ENCODE measurements at regions not wholly inside any gene's neighbourhood (a gene's known extent, or its start where the extent isn't known, plus 50 kb on each side); places are given as distances from the start of the nearest gene placed in this dataset.

DNA sequence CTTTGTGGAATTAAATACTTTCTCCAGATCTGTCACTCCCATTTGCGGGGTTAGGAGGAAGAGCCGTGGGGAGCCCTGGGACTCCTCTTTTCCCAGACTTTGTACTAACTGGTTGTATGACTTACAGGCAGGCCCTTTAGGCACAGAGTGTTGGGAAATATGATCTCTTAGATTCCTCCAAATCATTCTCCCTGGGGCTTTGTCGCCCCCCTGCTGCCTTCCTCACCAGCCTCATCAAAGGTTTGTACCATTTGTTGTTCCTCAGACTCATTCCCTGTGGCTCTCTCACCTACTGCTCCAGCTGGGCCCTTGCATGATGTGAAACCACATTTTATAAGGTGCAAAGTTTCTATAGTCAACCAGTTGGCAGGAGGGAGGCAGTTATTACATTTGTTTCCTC, 56.4 kb downstream of the CRYGS start:
- no peak for DNase-seq

DNA sequence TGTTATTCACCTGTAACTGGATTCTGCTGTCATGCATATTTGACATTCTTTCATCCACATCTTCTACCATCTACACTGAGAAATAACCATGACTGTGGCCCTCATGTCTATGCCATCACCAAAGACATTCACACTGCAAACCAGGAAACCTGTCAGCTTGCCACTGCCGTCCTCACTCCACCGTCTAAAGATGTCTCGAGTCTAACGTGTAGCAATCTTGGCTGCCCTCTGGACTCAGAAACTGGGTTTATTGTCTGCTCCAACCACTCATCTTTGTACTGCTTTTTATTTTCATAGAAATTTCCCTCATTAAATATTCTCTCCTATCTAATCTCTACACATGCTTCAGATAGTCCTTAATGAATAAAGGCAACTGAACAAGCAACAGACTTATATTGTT, 57.1 kb downstream of the CRYGS start:
- no peak for DNase-seq

DNA sequence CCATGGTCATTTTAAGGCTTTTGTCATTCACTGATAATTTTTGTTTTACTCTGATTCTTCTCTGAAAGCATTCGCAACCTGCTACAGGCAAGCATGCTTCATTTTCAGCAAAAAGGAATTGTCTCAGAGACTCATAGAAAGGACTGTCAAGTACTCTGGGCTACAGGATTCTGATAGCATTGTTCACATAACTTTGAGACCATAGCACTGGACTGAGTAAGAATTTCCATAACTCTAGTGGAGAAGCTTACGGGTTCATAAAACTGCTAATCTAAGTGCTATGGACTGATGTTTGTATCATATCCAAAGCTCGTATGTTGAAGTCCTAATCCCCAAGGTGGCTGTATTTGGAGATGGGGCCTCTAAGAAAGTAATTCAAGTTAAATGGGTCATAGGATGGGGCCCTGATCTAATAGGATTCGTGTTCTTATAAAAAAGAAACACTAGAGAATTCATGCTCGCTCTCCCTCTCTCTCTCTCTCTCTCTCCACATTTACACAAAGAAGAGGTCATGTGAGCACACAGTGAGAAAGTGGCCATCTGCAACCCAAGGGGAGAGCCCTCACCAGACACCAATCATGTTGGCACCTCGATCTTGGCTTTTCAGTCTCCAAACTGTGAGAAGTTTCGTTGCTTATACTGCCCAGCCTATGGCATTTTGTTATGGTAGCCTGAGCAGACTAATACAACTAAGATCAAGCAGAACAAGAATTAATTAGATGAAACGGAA, 60.4 kb downstream of the CRYGS start:
- DNase-seq: no peak

DNA sequence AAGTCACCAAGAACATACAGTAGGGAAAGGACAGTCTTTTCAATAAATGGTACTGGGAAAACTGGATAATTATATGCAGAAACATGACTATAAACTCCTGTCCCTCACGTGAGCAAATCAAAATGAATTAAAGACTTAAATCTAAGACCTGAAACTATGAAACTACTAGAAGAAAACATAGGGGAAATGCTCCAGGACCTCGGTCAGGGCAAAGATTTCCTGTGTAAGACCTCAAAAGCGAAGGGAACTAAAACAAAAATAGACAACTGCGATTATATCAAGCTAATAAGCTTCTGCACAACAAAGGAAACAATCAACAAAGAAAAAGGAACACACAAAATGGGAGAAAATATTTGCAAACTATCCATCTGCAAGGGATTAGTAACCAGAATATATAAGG, 62.7 kb downstream of the CRYGS start:
- DNase-seq: no peak

DNA sequence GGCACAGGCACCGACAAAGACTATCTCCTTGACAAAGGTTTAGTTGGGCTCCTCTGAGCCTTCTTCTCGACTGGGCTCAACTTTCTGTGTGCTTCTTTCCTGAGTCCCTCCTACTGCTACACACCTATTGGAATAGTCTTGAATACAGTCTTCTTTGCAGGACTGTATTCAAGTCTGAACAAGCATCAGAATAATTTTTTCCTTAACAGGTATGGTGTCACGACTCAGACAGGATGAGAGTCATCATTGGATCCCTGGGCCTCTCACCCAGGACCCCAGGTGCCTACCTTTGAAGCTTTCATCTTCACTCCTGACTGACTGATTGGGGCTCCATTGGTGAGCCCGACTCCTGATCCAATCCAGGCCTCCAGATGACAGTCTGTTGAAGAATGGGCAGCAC, 66.3 kb downstream of the CRYGS start:
- DNase-seq: no peak

DNA sequence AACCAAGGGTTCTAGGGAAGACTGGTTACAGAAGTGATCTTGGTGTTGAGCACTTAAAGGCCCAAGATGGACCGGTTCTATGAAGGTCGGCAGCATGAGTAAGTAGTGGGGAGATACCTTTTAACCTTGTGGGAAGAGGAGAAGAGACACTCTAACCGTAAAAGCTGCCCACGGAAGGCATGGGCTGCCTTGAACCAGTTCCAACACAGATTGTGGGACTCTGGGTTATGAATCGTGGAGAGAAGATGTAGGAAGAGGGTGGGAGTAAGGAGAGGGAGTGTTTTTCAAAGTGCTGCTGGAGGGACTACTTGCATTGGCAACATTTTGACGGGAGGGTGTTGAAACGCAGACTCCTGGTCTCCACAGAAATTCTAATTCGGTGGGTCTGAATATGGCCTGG, 67.1 kb downstream of the CRYGS start:
- no peak for DNase-seq

DNA sequence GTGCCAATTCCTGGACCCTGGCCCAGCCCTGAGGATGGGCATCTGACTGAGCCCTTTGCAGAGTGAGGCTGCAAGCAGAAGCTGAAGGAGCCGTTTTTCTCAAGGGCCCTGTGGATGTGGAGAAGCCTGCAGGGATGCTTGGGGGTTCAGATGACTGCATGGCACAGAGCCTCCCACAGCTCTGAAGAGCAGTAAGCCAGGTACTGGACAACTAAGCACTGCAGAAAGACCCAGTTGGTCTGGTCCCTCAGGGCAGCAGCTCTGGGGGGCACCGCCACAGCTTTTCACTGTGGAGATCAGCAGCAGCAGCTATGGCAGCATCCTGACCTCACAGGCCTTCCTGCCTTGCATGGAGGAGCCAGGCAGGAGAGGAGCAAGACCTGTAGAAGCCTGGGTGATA, 67.6 kb downstream of the CRYGS start:
- peak in 2 of 56 donors; percentile 17 to 30 for DNase-seq

DNA sequence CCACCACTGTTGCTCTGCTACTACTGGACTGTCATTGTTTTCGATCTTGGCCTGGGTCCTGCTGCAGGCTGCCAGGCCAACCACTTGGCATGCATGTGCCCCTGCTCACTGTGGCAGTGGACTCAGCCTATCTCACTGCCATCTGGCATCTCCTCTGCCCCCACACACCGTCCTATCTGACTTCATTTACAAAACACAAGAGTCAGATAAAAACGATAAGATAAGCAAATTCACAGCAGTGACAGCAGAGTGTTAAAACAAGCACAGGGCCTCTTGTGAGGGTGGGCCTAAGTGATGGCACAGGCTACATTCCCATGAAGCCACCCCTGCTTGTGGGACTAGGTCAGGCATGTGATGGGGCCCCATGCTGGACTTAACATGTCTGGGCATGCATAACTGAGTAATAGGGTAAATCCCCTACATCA, 68.1 kb downstream of the CRYGS start:
- DNase-seq: peak in 53 of 56 donors; percentile 6 to 88 (median 72)

DNA sequence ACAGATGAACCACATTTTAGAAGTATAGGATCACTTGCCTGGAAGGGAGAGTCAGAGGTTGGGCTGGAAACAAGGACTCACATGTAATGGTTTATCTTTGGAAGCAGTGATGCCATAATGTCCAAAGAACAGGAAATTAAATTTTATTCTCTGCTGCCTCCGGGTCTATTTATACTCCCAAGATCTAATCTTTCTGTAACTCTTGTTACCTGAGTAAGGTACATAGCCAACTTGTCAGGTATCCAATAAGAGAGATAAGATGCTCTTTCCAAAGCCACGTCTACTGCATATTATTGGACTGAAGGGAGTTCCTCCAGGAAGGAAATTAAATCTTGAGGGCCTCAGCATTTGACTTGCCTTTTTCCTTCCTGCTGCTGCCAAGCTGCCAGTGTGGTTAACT, 71.0 kb downstream of the CRYGS start:
- no peak for DNase-seq

DNA sequence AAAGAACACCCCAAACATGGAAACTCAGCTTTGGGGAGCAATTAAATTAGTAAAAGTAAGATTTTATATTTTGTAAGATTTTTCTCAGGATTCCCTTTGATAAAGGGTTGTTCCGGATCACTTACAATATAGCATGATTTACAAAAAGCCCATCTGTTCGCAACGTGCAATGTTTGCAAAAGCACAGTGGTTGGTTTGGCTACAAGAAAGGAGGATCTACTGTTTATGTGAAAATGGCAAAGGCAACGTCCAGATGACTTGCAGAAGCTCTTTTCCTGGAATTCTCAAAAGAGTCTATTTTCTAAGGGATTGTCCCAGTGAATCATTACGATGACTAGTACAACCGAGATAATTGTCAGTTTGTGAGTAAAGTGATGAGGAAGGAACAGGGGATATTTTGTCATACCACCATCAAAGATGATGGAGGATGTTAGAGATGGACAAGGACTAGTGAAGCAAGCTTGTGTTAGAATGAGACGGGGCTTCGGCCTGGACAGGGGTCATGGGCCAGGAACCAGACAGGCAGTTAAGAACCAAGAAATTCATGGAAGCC, 71.6 kb downstream of the CRYGS start:
- no peak for DNase-seq

DNA sequence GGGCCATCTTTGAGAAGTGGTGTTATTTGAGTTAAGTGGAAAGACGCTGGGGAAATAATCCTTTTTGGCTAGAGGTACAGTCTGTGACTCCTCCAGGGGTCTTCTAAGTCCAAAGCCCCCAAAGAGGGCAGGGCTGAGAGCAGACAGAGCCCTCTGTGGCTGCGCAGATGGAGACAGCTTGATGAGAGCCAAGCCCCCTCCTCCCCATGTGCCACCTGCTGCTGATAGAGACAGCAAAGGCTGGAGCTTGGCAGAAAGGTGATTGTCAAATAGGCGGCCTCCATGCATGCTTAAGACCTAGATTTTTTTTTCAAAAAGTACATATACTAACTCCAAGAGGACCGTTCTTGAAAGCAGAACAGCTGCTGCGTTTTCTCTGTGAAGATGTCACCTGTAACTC, 72.4 kb downstream of the CRYGS start:
- DNase-seq: no peak

DNA sequence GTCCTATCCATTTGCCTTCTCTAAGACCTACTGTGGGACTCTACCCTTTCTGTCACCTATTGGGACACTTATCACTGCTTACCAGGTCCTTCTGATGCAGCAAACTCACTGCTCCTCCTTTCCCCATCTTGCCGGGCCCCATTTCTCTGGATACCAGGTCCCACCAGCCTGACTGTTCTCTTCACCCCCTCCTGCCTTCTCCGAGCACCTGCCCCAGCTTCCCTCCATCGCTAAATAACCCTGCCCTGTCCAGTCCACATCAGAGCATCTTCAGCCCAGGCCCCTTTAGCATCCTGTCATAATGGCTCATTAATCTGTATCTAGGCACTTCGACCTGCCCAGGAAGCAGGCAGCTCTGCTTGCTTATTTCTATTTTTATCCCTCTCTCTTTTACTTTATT, 74.7 kb downstream of the CRYGS start:
- DNase-seq: no peak

DNA sequence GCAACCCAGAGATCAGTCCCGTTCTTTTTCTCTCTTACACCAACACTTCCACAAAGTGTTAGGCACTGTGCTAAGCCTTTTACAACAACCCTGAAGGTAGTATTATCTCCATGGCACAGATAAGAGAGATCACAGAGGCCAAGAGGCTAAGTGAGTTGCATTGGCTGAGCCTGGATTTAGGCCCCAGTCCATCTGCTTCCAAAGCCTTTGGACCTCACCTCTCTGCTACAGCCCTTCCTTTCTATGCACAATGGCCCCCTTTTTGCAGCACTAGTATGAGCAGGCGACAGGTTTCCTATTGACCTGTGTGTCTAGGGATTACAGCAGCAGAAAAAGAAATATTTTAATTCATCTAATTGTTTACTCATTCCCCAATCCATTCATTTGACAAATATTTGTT, 76.2 kb downstream of the CRYGS start:
- DNase-seq: no peak

DNA sequence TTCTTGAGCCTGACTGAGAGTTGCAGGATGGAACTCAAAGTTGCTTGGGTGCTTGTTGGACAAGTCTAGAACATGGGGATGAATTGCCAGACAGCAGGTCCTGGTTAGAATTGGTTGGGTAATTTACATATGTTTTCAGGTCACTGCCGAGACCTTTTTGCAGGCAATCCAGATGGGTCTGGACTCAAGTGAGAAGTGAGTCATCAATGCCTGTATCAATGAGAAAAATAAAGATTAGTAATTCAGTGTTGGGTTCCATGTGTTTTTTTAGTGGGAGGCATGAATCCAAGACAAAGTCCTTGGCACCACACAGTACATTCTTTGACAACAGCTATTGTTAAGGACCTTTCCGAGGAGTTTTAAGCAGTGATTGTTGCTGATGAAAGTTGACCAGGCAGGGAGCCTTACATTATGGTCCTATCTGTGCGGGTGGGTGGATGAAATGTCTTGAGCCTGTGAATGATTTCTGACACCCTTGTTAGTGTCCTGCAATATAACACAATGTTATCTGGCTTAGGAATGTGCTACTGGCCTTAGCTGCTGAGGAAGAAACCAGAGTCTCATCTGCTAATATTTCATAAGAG, 77.7 kb downstream of the CRYGS start:
- DNase-seq: peak in 1 of 56 donors; percentile 13

DNA sequence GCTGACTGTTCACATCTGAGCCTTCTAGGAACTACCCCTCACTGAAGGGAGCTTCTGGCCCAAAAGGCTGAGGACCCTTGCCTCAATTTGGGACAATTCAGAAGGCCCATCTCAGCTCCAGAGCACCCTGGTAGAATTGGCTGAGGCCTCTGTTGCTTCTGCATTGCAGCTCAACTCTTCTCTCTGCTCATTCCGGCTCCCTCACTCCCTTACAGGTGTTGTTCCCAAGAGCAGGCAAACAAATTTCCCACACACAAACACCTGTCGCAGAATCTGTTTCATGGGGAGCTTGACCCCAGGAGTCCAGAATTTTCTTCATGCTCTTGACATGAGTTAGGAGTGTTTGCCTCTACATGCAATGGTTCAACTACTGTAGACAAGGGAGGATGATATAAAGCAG, 78.7 kb downstream of the CRYGS start:
- no peak for DNase-seq

DNA sequence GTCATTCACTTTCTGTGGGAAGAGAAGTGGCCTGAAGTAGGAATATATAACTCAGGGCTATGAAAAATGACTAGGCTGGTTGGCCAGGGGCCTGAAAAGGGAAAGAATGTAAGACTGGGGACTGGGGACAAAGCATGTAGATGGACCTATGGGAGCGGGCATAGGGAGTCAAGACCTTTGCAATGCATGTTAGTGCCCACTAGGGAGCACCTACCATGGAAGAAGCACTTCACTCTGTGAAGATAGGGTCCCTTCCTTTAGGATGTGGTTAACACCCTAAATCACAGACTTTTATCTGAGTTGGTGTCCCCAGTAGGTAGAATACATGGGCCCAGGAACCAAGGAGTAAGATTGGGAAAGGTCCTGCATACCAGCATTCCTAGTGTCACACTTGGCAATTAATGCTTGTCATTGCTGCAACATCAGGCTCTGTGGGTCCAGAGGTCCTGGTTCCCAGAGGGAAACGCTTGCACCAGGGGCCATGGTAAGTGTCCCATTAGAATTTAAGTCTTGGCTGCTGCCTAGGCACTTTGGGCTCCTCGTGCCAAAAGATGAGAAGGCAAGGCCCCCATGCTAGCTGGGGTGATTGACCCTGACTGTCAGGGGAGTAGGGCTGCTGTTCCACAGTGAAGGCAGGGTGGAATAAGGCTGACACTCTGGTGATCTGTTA, 79.6 kb downstream of the CRYGS start:
- DNase-seq: no peak

DNA sequence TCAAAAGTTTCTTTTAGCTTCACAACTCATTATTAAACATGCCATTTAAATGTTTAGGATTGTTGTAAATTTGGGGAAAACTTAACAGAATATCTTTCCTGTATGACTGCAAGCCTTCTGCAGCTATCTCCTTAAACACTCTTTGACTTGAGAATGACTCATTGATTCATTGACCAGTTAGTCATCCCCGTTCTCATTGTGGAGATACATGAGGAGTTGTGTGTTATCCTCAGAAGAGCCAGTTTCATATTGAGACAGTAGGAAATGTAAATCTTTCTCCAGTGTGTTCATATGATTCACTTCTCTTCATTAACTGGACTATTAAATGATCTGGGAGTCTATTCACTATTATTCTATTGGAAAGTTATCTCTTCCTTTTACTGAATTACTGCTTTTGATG, 83.0 kb downstream of the CRYGS start:
- DNase-seq: no peak

DNA sequence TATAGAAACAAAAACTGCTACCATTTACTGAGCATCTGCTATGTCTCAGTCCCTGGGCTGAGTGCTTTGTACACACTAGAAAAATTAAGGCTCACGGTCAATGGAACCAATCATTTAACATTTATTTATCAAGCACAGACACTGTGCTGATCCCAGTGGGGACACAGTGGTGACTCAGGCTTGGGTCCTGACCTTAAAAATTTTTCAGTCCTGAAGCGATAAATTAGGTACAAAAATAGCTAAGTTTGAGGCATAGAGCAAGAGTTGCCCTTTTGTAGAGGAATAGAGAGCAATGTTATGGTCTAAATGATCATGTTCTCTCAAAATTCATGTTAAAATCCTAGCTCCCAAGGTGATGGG, 85.1 kb downstream of the CRYGS start:
- no peak for DNase-seq

DNA sequence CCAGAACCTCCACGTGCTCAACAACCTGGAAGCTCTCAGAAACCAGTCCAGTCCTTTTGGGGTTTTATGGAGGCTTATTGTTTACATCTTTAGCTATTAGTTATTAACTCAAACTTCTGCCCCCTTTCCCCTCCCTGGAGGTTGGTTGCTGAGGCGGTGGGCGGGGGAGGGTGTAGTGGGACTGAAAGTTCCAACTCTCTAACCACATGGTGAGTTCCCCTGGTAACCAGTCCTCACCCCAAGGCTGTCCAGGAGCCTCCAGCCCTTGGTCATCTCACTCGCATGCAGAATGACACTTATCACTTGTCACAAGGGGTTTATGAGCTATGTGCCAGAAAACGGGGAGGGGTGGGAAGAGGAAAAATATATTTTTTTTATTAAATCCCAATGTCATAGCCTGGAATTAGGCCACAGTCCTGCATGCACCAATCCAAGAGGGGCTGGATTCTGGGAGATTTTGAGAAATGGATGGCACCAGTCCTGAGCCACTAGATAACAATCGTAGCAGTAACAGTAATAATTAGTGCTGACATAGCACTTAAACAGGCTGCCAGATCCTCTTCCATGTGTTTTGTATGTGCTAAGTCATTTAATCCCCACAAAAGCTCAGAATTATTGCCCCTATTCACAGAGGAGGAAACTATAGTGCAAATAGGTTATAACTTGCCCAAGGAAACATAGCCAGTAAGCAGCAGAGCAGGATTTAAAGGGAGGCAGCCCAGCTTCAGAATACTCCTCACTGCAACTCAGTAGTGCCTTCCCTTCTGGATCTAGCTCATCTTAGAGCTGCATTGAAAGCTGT, 85.7 kb downstream of the CRYGS start:
- no peak for DNase-seq

DNA sequence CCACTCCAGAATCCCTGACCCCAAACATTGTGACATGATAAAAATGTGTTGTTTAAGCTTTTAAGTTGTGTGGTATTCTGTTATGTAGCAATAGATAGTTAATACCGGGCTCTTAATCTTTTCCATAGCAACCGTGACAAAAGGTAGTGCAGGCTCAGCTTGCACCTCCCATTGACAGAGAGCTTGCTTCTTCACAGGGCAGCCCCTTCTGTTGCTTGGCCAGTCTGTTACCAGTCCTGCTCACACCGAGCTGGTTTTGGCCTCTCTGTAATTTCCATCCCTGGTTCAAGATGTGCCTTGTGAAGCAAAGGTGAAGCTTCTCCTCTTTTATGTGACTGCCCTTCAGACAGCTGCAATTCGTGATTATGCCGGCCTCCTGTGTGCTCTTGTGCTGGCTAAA, 86.9 kb downstream of the CRYGS start:
- DNase-seq: no peak

DNA sequence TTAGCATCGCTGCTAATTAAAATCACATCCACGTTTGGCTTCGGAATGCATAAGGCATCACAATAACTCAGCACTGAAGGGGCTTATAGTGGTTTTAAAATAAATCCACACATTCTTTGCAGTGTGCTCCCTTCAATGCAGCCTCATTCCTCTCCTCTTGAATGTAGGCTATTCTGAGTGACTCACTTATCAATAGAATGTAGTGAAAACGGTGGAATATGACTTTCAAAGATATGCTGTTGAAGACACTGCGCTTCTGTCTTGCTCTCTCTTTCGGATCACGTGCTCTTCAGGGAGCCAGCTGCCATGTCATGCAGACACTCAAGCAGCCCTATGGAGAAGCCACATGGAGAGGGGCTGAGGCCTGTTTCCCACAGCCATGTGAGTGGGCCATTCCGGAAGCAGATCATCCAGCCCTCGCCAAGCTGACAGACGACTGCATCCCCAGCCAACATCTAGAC, 87.4 kb downstream of the CRYGS start:
- peak in 1 of 56 donors; percentile 17 for DNase-seq
